HG02798 (cell line): ENCODE measurements at regions not wholly inside any gene's neighbourhood (a gene's known extent, or its start where the extent isn't known, plus 50 kb on each side); places are given as distances from the start of the nearest gene placed in this dataset.
"Not testable (repeated sequence)": the region's sequence is repeated elsewhere in the genome, so short reads cannot be mapped to it uniquely, and the experiment has no call there.

ENCODE experiments used
- ATAC-seq: cut with Tn5 transposase; IDR thresholded peaks from one replicate; pipeline ENCODE4 v1.9.1; 2021; ENCODE audit warnings: mild to moderate bottlenecking; ENCODE audit not compliant: unreplicated experiment, poor library complexity

DNA sequence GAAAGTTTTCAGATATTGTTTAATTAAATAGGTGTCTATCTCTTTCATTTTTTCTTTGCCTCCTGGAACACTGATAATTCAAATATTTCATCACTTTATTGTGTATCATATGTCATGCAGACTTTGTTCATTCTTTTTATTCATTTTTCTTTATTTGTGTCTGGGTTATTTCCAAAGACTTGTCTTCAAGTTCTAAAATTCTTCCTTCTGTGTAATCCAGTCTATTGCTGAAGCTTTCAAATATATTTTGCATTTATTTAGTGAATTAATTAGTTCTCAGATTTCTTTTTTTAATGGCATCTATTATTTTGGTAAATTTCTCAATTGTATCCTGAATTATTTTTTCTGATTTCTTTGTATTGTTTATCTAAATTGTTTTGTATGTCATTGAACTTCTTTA is 70.1 kb downstream of the ZNF330 start:
- no peak for ATAC-seq

DNA sequence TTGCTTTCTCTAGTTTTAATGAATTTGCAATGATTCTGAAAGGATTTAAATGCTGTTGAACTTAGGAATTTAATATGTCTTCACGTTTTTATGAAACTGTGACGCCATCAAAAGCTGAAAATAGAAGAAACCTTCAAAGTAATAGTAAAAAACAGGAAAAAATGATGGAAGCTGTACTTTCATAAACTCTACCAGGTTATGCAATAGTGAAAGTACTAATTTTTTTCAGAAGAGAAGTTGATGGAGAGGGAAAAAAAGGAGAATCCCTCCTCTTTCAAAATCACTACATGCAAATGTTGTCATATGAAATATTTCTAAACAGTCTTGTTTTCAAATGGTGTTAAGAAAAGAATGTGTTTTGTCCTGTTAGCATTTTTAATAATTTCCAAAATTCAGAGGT is 73.6 kb downstream of the ZNF330 start:
- ATAC-seq = no peak

DNA sequence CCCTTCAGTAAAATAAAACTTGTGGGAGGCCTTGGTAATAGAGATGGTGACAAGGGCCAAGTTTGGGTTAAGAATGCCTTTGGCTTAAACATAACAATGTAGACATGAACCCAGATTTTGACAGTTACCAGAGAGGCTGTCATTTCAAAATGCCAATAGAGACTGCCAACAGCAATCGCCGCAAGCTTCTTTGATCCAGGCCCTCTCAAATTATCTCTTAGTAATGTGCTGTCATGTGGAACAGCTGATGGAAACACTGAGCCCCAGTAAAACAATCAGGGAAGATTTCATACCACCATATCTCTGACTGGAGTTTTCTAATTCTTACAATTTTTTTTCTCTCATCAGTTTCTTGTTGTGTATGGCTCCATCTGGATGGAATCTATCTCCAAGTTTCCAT is 80.5 kb downstream of the ZNF330 start:
- no peak for ATAC-seq

DNA sequence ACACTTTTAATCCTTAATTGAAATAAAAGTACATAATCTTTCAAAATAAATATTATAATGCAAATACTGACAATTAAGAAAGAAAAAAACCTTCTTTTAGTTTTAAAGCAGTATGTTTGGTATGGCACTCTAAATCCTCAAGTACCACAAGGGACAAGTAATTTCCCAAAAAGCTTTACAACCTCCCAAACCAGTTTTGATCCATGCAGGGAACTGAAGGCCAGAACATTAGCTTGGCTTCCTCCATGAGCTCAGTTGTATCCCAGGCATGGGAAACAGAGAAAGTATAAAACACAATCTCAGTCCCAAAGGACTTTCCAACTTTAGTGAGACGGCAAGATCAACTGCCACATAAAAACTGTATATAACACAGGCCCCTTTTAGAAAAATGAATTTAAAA is 82.2 kb downstream of the ZNF330 start:
- no peak for ATAC-seq

DNA sequence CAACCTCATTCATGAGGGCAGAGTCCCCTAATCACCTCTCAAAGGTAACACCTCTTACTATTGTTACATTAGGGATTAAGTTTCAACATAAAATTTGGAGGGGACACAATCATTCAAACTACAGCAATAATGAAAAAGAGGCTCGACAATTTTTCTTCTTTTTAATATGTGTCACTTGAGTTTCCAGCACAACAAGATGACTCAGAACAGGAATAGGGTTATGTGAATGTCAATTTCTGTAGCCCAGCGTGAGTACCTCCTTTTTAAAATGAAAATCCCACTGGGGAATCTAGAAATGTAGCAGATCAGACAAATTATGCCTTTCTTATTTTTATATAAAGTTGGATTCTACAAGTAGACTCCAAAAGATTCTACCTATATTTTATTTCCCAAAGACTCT is 83.7 kb downstream of the ZNF330 start:
- ATAC-seq = no peak

DNA sequence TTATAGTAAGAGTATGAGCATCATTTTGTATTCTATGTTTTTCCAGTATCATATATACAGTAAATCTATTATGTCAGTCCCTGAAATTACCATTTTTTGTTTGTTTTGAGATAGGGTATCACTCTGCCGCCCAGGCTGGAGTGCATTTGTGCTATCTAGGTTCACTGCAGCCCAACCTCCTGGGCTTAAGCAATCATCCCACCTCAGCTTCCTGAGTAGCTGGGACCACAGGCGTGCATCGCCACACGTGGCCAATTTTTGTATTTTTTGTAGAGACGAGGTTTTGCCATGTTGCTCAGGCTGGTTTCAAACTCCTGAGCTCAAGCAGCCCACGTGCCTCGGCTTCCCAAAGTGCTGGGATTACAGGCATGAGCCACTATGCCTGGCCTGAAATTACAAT is 85.6 kb downstream of the ZNF330 start:
- ATAC-seq = no peak

DNA sequence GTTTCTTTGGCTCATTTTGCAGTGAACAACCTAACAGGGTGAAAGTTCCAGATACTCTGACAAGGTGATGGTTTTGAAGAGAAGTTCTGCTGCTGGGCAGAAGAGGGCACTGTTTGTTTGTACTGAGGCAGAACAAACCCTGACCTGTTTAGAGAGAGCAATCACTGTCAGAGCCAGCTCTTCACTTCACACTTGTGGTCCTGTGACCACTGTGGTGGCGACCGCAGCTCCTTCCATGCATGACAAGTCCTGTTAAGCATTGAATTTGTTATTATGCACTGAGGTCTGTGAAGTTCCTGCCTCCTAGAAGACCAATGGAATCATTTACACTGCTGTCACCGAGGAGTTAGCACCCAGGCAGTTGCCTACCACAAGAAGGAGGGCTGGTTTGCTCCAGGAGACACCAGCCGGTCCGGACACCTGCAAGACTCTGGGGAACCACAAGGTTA is 86.6 kb downstream of the ZNF330 start:
- ATAC-seq = peak; percentile 100

DNA sequence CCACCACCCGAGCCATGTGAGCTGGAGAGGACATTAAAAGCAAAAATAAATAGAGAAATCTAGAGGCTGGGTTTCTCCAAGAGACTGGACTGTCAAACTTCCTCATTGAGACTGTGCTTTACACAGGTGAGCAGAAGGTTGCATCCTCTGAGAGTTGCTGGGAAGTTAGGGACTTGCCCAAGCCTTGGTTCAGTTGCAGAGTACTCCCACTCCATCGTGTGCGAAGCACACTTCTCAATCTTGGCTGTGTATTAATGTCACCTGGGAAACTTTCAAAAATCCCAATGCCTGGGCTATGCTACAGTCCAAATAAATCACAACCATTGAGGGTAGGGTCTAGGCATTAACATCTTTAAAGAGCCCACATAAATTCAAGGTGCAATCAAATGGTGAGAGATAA is 89.2 kb downstream of the ZNF330 start:
- no peak for ATAC-seq

DNA sequence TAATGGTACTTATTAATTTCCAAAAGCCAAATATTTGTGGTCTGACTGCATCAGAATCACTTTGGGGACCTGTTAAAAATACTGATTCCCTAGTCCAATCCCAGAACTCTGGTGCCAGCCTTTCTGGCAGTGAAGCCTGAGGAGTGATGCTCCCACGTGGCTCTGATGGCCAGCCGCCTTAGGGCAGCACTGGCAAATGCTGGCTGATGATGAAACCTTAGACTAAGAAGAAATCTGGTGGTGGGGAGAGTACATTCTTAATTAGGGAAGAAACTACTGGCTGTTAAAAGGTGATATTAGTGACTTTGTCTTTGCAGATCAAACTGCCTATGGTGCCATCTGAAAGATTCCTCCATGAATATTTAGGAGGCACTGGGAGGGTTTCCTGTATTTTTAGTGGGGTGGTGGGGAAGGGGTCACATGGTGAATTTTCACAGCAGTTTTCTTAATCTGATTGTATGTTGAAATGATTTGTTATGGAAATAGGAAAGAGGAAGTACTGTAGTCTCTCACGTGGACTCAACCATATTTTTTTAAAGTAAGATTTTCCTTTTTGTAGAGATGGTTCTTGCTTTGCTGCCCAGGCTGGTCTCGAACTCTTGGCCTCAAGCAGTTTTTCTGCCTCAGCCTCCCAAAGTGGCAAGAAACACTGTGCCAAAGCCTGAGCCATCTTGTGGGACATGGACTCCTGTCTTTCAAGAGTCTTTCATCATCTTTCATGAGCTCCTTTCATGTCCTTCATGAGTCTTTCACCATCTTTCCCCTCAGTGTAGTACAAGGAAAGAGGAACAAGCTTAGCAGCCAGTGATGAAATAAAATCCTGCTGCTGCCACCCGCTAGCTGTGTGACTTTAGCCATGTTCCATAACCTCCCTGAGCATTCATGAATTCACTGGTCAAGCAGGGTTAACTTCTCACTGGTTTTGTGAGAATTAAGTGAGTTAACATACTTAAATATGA is 90.8 kb downstream of the ZNF330 start:
- no peak for ATAC-seq

DNA sequence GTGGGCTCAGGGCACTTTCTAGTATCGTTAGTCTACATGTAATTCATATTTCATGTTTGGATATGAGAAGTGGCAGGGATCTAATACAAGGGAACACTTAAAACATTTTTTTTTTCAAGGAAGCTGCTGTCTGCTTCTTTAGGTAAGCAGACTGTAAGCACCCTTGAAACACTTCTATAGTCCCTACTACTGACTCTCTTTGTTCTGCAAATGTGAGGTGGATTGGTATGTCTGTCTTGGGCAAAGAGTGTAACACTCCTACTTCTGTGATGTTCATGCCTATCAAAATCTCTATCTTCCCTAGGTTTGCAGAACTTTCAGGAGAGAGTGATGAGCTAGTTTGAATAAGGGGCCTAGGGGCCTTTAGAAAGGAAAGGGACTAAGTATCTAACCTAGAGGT is 93.9 kb downstream of the ZNF330 start:
- ATAC-seq = no peak

DNA sequence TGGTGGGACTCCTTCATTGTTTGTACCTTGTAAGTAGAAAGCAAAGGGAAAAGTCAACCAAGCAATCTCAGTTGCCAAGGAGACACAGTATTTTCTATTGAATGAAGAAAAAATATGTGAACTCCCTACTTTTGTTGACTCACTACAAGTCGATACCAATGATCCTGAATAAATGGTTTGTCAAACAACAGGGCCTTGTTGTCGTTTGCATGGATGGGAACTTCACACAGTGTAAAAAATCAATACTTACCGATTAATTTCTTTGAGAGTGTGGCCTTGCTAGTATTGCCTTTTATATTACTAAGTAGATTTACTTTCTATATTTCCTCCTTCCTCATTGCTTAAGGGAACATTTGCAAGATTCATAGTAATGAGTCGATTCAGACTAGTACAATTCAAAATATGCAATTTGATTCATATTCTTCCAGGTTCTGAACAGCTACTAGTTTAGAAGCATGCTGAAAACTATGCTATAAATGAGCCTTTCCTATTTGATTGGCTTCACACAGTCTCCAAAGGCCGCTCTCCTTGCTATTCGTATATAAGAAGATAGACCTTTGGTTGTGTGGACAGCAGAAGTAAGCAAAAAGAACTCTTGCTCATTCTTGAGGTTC is 108.0 kb downstream of the ZNF330 start:
- ATAC-seq = no peak

DNA sequence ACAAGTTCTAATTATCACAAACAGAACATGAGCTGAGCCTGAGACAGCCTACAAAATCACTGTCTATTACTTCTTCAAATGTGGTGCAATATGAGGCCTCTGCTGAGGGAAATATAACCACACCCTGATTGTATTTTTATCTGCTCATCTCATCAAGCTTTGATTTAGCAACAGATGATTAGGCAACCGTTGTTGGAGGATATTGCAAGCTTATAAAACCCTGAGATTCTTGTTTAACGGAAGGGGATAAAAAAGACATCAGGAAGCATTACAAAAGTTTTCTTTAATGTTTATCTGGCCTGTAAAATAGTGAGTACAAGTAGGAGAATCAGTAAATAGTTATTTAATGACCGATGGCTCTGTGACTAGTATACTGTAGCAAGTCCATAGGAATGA is 108.5 kb downstream of the ZNF330 start:
- no peak for ATAC-seq

DNA sequence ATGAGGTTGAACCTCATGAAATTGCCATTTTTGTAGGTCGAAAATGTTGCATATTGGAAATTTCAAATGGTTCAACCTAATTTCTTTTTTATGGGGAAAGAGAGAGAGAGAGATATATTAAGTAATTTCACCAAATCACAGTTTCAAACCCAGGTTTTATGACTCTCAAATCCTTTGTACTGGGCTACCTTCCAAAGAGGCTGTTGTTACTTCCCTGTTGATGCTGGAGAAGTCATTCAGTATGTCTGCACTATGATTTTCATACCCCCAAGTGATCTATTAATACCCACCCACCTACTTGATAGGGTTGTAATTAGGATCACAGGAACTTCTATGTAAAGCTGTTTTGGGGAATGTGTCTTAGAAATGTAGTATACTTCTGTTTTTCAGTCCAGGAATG is 109.9 kb downstream of the ZNF330 start:
- no peak for ATAC-seq

DNA sequence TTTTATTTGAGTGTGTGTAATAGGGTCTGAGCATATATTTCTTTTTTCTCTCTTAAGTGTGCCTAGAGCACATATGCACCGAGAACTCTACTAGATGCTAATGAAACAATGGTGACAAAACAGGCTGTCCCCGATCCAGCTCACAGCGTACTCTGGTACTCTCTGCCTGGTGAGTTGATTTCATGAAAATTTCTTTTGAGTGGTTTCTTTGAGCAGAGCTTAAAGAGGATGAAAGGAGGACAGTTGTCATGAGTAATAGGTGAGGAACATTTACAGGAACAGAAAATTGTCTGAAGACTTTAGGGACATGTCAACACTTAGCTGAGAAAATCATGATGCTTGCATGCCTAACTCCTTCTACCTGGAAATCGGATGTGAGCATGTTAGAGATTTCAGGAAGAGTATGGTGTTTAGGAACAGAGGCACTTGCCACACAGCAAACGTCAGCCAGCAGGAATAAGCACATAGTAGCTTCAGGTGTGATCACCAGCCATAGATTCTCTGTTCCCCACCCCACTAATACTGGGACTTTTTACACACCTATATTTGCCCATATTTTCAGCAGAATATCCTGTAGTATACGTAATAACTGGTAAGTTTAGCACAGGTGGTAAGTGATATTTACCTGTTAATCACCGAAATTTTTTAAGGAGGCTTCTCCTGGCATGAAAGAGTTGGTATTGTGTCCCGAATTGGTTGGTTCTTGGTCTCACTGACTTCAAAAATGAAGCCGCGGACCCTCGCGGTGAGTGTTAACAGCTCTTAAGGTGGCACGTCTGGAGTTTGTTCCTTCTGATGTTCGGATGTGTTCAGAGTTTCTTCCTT is 111.1 kb downstream of the ZNF330 start:
- no peak for ATAC-seq

DNA sequence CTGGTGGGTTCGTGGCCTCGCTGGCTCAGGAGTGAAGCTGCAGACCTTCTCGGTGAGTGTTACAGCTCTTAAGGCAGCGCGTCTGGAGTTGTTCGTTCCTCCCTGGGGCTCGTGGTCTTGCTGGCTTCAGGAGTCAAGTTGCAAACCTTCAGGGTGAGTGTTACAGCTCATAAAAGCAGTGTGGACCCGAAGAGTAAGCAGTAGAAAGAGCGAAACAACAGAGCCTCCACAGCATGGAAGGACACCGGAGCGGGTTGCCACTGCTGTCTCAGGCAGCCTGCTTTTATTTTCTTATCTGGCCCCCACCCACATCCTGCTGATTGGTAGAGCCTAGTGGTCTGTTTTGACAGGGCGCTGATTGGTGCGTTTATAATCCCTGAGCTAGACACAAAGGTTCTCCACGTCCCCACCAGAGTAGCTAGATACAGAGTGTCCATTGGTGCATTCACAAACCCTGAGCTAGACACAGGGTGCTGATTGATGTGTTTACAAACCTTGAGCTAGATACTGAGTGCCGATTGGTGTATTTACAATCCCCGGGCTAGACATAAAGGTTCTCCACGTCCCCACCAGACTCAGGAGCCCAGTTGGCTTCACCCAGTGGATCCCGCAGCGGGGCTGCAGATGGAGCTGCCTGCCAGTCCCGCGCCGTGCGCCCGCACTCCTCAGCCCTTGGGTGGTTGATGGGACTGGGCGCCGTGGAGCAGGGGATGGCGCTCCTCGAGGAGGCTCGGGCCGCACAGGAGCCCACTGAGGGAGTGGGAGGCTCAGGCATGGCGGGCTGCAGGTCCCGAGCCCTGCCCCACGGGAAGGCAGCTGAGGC is 111.9 kb downstream of the ZNF330 start:
- ATAC-seq = not testable (repeated sequence)

DNA sequence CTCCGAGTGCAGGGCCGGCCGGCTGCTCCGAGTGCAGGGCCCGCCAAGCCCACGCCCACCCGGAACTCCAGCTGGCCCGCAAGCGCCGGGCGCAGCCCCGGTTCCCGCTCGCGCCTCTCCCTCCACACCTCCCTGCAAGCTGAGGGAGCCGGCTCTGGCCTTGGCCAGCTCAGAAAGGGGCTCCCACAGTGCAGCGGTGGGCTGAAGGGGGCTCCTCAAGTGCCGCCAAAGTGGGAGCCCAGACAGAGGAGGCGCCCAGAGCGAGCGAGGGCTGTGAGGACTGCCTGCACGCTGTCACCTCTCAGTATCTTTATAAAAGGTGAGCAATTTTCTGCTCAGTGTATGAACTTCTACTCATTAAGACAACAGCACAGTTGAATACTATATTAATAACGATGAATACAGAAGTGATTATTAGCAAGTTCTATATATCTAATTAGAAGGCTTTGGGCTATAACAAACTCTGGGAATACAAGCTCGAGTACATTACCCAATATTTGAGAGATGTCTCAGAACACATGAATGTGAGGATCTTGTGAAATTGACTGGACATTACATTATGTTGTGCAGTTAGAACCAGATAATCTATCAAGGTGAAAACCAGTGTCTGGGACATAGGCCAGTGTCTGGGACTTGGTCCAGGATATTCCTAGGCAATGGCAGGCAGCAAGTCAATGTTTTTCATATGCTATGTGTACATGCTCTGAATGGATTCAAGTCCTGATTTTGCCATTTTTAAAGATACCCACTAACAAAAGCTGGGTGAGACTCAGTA is 112.9 kb downstream of the ZNF330 start:
- ATAC-seq = not testable (repeated sequence)

DNA sequence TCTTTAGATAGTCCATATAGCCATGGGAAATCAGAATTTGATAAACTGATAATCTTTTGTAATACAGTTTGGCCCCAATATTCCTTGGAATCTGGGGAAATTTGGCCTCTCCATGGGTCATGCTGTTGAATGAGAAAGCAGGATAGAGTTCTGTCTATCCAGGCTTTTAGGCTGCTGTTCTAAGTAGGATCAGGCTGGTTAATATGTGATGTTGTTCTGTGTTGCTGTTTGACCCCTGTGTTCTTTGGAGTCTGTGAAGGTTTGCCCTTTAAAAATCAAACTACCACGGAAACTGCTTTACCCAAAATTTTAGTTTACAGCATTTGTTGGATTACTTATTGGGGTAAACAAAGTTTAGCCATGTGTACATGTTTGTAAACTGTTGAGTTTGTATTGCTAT is 114.5 kb downstream of the ZNF330 start:
- ATAC-seq = no peak

DNA sequence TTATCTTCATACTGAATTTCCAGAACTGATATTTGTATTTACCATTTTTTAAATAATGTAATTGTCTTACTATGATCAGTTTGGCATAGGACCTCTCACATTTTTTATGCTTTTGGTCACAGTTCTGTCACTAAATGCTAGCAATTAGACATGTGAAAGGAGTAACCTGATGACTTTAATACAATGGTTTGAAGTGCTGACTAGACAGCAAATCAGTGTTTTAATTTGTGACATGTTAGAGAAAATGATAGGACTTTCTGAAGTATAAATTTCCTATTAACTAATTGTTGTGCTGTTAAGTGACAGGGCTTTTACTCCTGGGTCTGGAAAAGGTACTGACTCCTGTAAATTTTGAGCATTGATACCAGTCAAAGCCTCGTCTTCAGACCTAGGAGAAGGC is 117.5 kb downstream of the ZNF330 start:
- ATAC-seq = no peak

DNA sequence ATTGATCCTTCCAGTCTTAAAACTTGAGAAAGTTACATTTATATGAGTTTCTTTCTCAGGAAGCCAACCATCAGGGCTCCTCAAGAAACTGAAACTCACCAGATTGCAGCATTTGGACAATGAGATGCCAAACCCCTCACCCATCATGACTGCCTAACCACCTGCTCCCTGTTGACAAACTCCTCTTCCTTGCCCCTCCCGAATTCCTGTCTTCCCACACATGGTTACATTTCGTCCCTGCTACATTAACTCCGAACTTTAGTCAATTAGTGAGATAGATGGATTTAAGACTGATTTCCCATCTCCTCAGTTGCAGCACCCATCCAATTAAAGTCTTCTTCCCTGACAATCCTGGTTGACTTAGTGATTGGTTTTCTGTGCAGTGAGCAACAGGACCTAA is 118.7 kb downstream of the ZNF330 start:
- ATAC-seq = no peak
